Endothelial cell of umbilical vein (primary cell): ENCODE measurements at regions not wholly inside any gene's neighbourhood (a gene's known extent, or its start where the extent isn't known, plus 50 kb on each side); places are given as distances from the start of the nearest gene placed in this dataset.

ENCODE experiments used
- BruUV-seq: library from RNA; stranded (reverse); fragments of 400-500 nt; replicated peaks from 2 replicates; lab custom pipeline; 2021; lab: Mats Ljungman, UMichigan
- CTCF ChIA-PET: fragments of 300-600, 350-600 bp; sonication (Branson Sonifier 250); formaldehyde crosslinking; loops from one replicate; lab custom pipeline; 2021; ENCODE audit warnings: antibody characterized with exemption, inconsistent platforms; lab: Charles Lee
- POLR2A ChIA-PET: fragments of 300-600, 350-600 bp; sonication (Branson Sonifier 250); formaldehyde crosslinking; loops from one replicate; lab custom pipeline; 2021; ENCODE audit warnings: antibody characterized with exemption, inconsistent platforms; lab: Charles Lee
- DNase-seq: peaks from one replicate; pipeline ENCODE4 v3.0.0-alpha.2; 2011; ENCODE audit warnings: low read depth, low spot score
- FAIRE-seq: peaks from 2 replicates; lab custom pipeline; 2011; peaks lifted over from hg19 to GRCh38; lab: Jason Lieb, UNC
- H2AFZ ChIP-seq: 2 replicates; pipeline ENCODE4 v1.6.0; 2012; ENCODE audit warnings: low read depth, low read length, control low read depth, inconsistent platforms
- H3K27ac ChIP-seq: 2 replicates; pipeline ENCODE4 v1.5.1; 2011; ENCODE audit warnings: low read depth, mild to moderate bottlenecking, control low read depth, low read length, moderate library complexity; ENCODE audit not compliant: insufficient read depth
- H3K27me3 ChIP-seq, 2 experiments: 2 replicates each; pipeline versions ENCODE4 v1.6.0 to v1.6.1; 2011; ENCODE audit warnings: low read length in 2 of 2, mixed read lengths in 1 of 2; ENCODE audit not compliant: control insufficient read depth in 2 of 2, insufficient read depth in 2 of 2
- H3K36me3 ChIP-seq, 2 experiments: 2 replicates in 1 of 2; 3 replicates in 1 of 2; pipeline ENCODE4 v1.5.1; 2011; ENCODE audit warnings: low read length in 2 of 2, mild to moderate bottlenecking in 1 of 2, moderate library complexity in 1 of 2; ENCODE audit not compliant: control insufficient read depth in 2 of 2, insufficient read depth in 2 of 2; ENCODE audit errors: extremely low read depth in 1 of 2
- H3K4me1 ChIP-seq: 3 replicates; pipeline ENCODE4 v1.5.1; 2011; ENCODE audit warnings: mild to moderate bottlenecking, low read length; ENCODE audit not compliant: control insufficient read depth, insufficient read depth; ENCODE audit errors: extremely low read depth
- H3K4me2 ChIP-seq: 2 replicates; pipeline ENCODE4 v1.6.1; 2011; ENCODE audit warnings: low read length, control low read depth, mixed read lengths; ENCODE audit not compliant: insufficient read depth
- H3K4me3 ChIP-seq, 3 experiments: fragments of 200-600 bp in 1 of 3; sonication (generic), shearing (Covaris generic) in 1 of 3; replicated peaks in 1 of 3; 2 replicates each; pipeline ENCODE4 v1.5.1; 2011 to 2016; ENCODE audit warnings: control low read depth in 3 of 3, low read length in 3 of 3, mild to moderate bottlenecking in 2 of 3, inconsistent platforms in 1 of 3, low read depth in 1 of 3, moderate library complexity in 1 of 3; ENCODE audit not compliant: insufficient read depth in 1 of 3
- H3K79me2 ChIP-seq: 2 replicates; pipeline ENCODE4 v1.6.0; 2012; ENCODE audit warnings: low read length, inconsistent platforms; ENCODE audit not compliant: control insufficient read depth, insufficient read depth
- H3K9ac ChIP-seq: replicated peaks from 2 replicates; pipeline ENCODE3; 2011; ENCODE audit warnings: low read length, control low read depth; ENCODE audit not compliant: insufficient read depth; ENCODE audit errors: extremely low read depth
- H3K9me1 ChIP-seq: replicated peaks from 3 replicates; pipeline ENCODE4 v1.6.0; 2011; ENCODE audit warnings: mild to moderate bottlenecking, low read length; ENCODE audit not compliant: control insufficient read depth, insufficient read depth; ENCODE audit errors: extremely low read depth
- H3K9me3 ChIP-seq: replicated peaks from 2 replicates; pipeline ENCODE4 v1.5.1; 2012; ENCODE audit warnings: low read length, inconsistent platforms; ENCODE audit not compliant: control insufficient read depth, insufficient read depth
- H4K20me1 ChIP-seq: replicated peaks from 2 replicates; pipeline ENCODE3; 2011; ENCODE audit warnings: mild to moderate bottlenecking, low read length; ENCODE audit not compliant: control insufficient read depth, insufficient read depth; ENCODE audit errors: extremely low read depth
- CTCF ChIP-seq, 2 donors: IDR thresholded peaks; 1 replicate in 1 of 2; 2 replicates in 1 of 2; pipeline ENCODE4 v1.5.1; 2011; ENCODE audit warnings: low read length in 2 of 2, mild to moderate bottlenecking in 2 of 2, moderate library complexity in 2 of 2, control low read depth in 1 of 2, inconsistent platforms in 1 of 2, low read depth in 1 of 2; ENCODE audit not compliant: insufficient read depth in 1 of 2; ENCODE audit errors: extremely low read depth in 1 of 2
- EZH2 ChIP-seq: IDR thresholded peaks from 2 replicates; pipeline ENCODE4 v1.6.1; 2012; ENCODE audit warnings: borderline replicate concordance, low read depth, mild to moderate bottlenecking, moderate library complexity, low read length, inconsistent platforms; ENCODE audit not compliant: severe bottlenecking
- FOS ChIP-seq: IDR thresholded peaks from 2 replicates; pipeline ENCODE4 v1.6.1; 2011; ENCODE audit warnings: mild to moderate bottlenecking, low read length, moderate library complexity, borderline replicate concordance; ENCODE audit not compliant: insufficient read depth
- GATA2 ChIP-seq: IDR thresholded peaks from 2 replicates; pipeline ENCODE4 v1.7.0; 2011; ENCODE audit warnings: low read depth, mild to moderate bottlenecking, moderate library complexity, mixed read lengths, low read length; ENCODE audit not compliant: insufficient read length, insufficient read depth
- JUN ChIP-seq: IDR thresholded peaks from 2 replicates; pipeline ENCODE4 v1.6.1; 2011; ENCODE audit warnings: borderline replicate concordance, low read depth; ENCODE audit not compliant: insufficient read length, insufficient read depth
- MAX ChIP-seq: IDR thresholded peaks from 2 replicates; pipeline ENCODE4 v1.6.1; 2011; ENCODE audit not compliant: insufficient read depth, insufficient read length
- MYC ChIP-seq: IDR thresholded peaks from one replicate; pipeline ENCODE4 v1.6.1; 2011; ENCODE audit warnings: mild to moderate bottlenecking, low read depth, low read length
- POLR2A ChIP-seq: IDR thresholded peaks from 2 replicates; pipeline ENCODE4 v1.6.1; 2012; ENCODE audit warnings: low read depth, mild to moderate bottlenecking, control low read depth, low read length
- POLR2AphosphoS5 ChIP-seq: IDR thresholded peaks from 2 replicates; pipeline ENCODE4 v1.6.1; 2012; ENCODE audit warnings: low read depth, mild to moderate bottlenecking, control low read depth, low read length, moderate library complexity; ENCODE audit not compliant: insufficient read depth
- dilution Hi-C: fragments of 300-500 bp; cut with MboI; formaldehyde crosslinking; loops from one replicate; pipeline ENCODE4 v1.15.0; 2019; ENCODE audit warnings: low sequenced_read_pairs; ENCODE audit not compliant: extremely low pct_ligation_motif_present
- intact Hi-C: fragments of 100-400 bp; cut with micrococcal nuclease; formaldehyde crosslinking; loops from one replicate; pipeline ENCODE4 v1.10.0; 2022

- dilution Hi-C loops = no loop called here
- Histone ChIP-seq H3K9ac (no peak overlapping the region), H3K27me3 (peaks cover 1 to 9% of the 10 kb centered on the region in 2 experiments), H3K9me1 (no peaks in the 10 kb centered on the region), H3K36me3 (no peaks in the 10 kb centered on the region), H3K79me2 (no peaks in the 10 kb centered on the region), H3K27ac (no peak overlapping the region), H4K20me1 (no peaks in the 10 kb centered on the region), H3K4me2 (no peak overlapping the region), H3K4me3 (no peak overlapping the region), H2AFZ (no peak overlapping the region), H3K4me1 (no peaks in the 10 kb centered on the region), H3K9me3 (peaks cover 2% of the 10 kb centered on the region)
- ChIA-PET CTCF (no interaction called here), POLR2A (no interaction called here)
- DNase-seq = no peak
- FAIRE-seq = no peak
- intact Hi-C loops = no loop called here
- BruUV-seq = no TSS peak
- TF ChIP-seq GATA2 (no peak), MAX (no peak), EZH2 (no peak), JUN (no peak), POLR2AphosphoS5 (no peak), MYC (no peak)
These were observed 123.3 kb upstream of the PLXNC1 start for GRCh38 chr12:94025068-94025467.

- Histone ChIP-seq H3K36me3 (no peaks in the 10 kb centered on the region), H3K4me3 (no peak overlapping the region), H3K4me2 (no peak overlapping the region), H2AFZ (no peak overlapping the region), H3K79me2 (no peaks in the 10 kb centered on the region), H3K27ac (no peak overlapping the region), H3K9me3 (peaks cover 2% of the 10 kb centered on the region), H3K9me1 (no peaks in the 10 kb centered on the region), H3K27me3 (peaks cover 1 to 9% of the 10 kb centered on the region in 2 experiments), H4K20me1 (no peaks in the 10 kb centered on the region), H3K4me1 (no peaks in the 10 kb centered on the region), H3K9ac (no peak overlapping the region)
- CTCF ChIA-PET = no interaction called here
- BruUV-seq = no TSS peak
- intact Hi-C loops = no loop called here
- dilution Hi-C loops = no loop called here
- DNase-seq = no peak
- POLR2A ChIA-PET = no interaction called here
- TF ChIP-seq MYC (no peak), CTCF (IDR thresholded peaks at IDR 0.05; ENCODE audit: extremely low read depth in 1 of 2, insufficient read depth in 1 of 2, low read depth in 1 of 2, low read length in 2 of 2) (no peak), POLR2AphosphoS5 (no peak), EZH2 (no peak), POLR2A (no peak), GATA2 (no peak), JUN (no peak), FOS (no peak), MAX (no peak)
- no peak for FAIRE-seq
These were observed 122.6 kb upstream of the PLXNC1 start for GRCh38 chr12:94025756-94026155.
